ENCODE measurements at regions not wholly inside any gene's neighbourhood (a gene's known extent, or its start where the extent isn't known, plus 50 kb on each side); places are given as distances from the start of the nearest gene placed in this dataset.

DNA sequence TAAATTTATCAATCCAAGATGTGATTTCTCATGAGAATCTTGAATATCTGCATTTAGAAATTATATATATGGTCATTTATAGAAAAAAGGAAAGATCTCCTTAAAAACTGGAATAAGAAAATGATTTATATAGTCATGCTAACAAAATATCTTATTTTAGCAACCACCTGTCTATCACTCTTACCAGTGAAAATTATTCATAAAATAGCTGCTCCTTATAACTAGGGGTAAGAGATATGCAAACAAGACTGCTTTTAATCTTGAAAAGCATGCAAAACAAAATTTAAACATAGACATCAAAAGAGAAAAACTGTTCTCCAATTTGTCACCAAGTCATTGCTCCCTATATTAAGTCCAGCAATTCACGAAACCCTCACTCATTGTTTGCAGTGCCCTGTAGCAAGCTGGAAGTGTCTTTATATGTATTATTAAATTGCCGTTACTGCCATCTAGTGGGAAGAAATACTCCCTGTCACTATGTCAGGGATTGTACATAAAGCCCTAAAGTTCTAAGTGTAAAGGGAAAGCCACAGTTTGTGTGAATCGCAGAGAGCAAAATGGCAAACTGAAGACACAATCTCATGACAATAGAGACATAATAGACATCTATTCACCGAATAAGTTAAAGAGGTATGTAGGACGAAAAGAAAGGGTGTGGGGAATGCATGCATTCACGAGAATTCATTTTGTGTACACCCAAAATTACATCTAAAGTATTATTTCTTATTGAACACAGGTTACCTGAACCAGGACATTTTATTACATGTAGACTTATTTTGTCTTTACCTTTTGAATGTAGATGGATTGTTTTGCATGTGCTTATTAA, 600.5 kb downstream of the USP25 start:
- no peak overlapping the region for H3K4me3 ChIP-seq
- H3K36me3 ChIP-seq, result no peaks in the 10 kb centered on the region
- no peaks in the 10 kb centered on the region for H3K27me3 ChIP-seq
- no peak overlapping the region for H3K27ac ChIP-seq
- H3K9me3 ChIP-seq, result no peaks in the 10 kb centered on the region
- TF ChIP-seq POLR2AphosphoS5 (IDR thresholded peaks at IDR 0.05), result no peak
- no peak for TF ChIP-seq EP300 (IDR thresholded peaks at IDR 0.05)
- TF ChIP-seq, protein P1, sequence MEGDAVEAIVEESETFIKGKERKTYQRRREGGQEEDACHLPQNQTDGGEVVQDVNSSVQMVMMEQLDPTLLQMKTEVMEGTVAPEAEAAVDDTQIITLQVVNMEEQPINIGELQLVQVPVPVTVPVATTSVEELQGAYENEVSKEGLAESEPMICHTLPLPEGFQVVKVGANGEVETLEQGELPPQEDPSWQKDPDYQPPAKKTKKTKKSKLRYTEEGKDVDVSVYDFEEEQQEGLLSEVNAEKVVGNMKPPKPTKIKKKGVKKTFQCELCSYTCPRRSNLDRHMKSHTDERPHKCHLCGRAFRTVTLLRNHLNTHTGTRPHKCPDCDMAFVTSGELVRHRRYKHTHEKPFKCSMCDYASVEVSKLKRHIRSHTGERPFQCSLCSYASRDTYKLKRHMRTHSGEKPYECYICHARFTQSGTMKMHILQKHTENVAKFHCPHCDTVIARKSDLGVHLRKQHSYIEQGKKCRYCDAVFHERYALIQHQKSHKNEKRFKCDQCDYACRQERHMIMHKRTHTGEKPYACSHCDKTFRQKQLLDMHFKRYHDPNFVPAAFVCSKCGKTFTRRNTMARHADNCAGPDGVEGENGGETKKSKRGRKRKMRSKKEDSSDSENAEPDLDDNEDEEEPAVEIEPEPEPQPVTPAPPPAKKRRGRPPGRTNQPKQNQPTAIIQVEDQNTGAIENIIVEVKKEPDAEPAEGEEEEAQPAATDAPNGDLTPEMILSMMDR (IDR thresholded peaks at IDR 0.05), result peak; percentile 45 to 57
- no peak for DNase-seq (ENCODE audit: low spot score in 2 of 2)
- no peaks in the 10 kb centered on the region for H3K4me1 ChIP-seq
- WGBS, result 31% methylated on average over 6 of the region's 6 CpGs

DNA sequence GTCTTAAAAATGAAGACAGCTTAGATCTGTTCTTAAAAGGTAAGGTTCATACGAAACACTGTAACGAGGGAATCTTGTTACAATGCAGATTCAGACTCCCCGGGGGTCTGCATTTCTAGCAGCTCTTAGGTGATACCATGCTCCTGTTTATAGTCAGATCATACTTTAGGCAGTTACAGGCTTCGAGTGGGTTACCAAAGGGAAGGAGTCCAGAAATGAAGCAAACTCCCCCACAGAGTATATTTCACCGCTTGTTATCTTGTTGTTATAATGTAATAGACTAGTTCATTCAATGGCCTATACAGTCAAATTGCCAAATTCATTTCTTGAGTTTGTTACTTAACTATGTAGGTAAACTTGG, 601.1 kb downstream of the USP25 start:
- Histone ChIP-seq H3K4me3 (no peak overlapping the region), H3K36me3 (no peaks in the 10 kb centered on the region), H3K27me3 (no peaks in the 10 kb centered on the region), H3K4me1 (no peaks in the 10 kb centered on the region), H3K27ac (no peak overlapping the region), H3K9me3 (no peaks in the 10 kb centered on the region)
- WGBS, result 76% methylated on average over 5 of the region's 5 CpGs
- DNase-seq (ENCODE audit: low spot score in 2 of 2), result no peak
- TF ChIP-seq, protein P1 (IDR thresholded peaks at IDR 0.05), result no peak
- TF ChIP-seq POLR2AphosphoS5 (IDR thresholded peaks at IDR 0.05) (no peak), EP300 (IDR thresholded peaks at IDR 0.05) (no peak), POLR2A (IDR thresholded peaks at IDR 0.05) (no peak)

DNA sequence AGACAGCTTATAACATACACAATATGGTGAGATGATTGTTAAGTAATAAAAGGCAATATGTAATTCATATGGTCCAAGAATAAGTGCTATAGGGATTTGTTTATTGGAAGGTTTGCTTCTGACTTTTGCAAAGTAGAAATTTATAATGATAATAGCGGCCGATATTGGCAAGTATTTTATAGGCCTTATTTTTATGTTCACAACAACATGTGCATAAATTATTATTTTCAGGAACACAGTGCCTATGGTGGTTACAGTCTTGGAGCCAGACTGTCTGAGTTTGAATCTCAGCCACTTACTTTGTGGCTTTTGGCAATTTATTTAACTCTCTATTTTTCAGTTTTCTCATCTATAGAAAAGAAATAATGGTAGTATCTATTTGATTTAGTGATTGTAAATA, 607.5 kb downstream of the USP25 start:
- no peak for DNase-seq (ENCODE audit: low spot score in 2 of 2)

DNA sequence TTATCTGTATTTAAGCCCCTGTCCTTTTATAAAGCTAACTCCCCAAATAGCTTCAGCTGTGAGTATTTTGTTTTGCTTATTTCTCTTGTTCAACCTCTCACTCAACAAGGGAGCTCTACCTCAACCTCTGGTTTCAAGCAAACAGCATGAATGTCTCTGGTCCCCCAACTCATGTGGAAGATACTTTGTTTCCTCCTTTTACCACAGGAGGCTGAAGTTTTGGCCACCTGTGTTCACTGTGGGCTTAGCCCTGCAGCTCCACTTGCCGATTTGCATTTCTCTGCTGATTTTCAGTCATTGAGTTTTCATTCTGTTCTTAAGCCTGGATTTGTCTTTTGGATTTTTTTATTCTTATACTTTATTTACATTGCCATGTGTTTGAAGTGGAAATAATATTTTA, 613.1 kb downstream of the USP25 start:
- Histone ChIP-seq H3K4me1 (no peaks in the 10 kb centered on the region), H3K36me3 (no peaks in the 10 kb centered on the region), H3K27ac (no peak overlapping the region), H3K27me3 (no peaks in the 10 kb centered on the region), H3K4me3 (no peak overlapping the region), H3K9me3 (no peaks in the 10 kb centered on the region)
- DNase-seq (ENCODE audit: low spot score in 2 of 2), result no peak
- WGBS, result 93% methylated on average over 1 of the region's 1 CpG
- no peak for TF ChIP-seq EP300 (IDR thresholded peaks at IDR 0.05)
- no peak for TF ChIP-seq POLR2AphosphoS5 (IDR thresholded peaks at IDR 0.05)
- TF ChIP-seq POLR2A (IDR thresholded peaks at IDR 0.05), result no peak
- TF ChIP-seq, protein P1 (IDR thresholded peaks at IDR 0.05), result no peak

More for the DNA sequence above, 607.5 kb downstream of the USP25 start:
- TF ChIP-seq EP300 (IDR thresholded peaks at IDR 0.05), result no peak
- TF ChIP-seq, protein P1 (IDR thresholded peaks at IDR 0.05), result no peak
- TF ChIP-seq POLR2AphosphoS5 (IDR thresholded peaks at IDR 0.05), result no peak
- TF ChIP-seq POLR2A (IDR thresholded peaks at IDR 0.05), result no peak
- H3K4me1 ChIP-seq, result no peaks in the 10 kb centered on the region
- no peak overlapping the region for H3K4me3 ChIP-seq
- no peaks in the 10 kb centered on the region for H3K36me3 ChIP-seq
- no peaks in the 10 kb centered on the region for H3K27me3 ChIP-seq
- no peak overlapping the region for H3K27ac ChIP-seq
- 93% methylated on average over 2 of the region's 2 CpGs for WGBS
- no peaks in the 10 kb centered on the region for H3K9me3 ChIP-seq

DNA sequence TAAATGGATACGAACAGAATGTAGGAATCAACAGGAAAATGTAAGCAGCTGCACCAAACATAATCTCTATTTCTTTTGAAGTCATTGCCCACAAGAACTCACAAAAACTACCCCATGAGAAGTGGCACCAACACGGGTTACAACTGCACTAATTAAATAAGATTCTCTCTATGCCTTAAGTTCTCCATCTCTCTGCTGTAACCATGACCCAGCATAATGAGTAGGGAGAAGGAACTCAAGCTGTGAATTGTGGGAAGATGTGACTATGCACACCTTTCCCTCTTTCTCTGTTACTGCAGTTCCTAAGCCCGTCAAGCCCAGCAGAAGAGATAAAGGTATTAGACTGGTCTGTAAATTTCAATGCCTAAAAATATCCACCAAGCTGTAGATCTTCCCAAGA, 614.0 kb downstream of the USP25 start:
- H3K9me3 ChIP-seq, result no peaks in the 10 kb centered on the region
- 84% methylated on average over 3 of the region's 3 CpGs for WGBS
- H3K27ac ChIP-seq, result no peak overlapping the region
- no peaks in the 10 kb centered on the region for H3K27me3 ChIP-seq
- no peak for DNase-seq (ENCODE audit: low spot score in 2 of 2)
- no peaks in the 10 kb centered on the region for H3K4me1 ChIP-seq
- TF ChIP-seq POLR2AphosphoS5 (IDR thresholded peaks at IDR 0.05) (no peak), POLR2A (IDR thresholded peaks at IDR 0.05) (no peak), EP300 (IDR thresholded peaks at IDR 0.05) (no peak)
- TF ChIP-seq, protein P1 (IDR thresholded peaks at IDR 0.05), result no peak
- H3K4me3 ChIP-seq, result no peak overlapping the region
- no peaks in the 10 kb centered on the region for H3K36me3 ChIP-seq

Data from suprapubic skin (tissue), 4 donors.